ENCODE measurements at regions not wholly inside any gene's neighbourhood (a gene's known extent, or its start where the extent isn't known, plus 50 kb on each side); places are given as distances from the start of the nearest gene placed in this dataset.

GRCh38 chr10:69684020-69684980, 54.3 kb downstream of the FAM241B start:
- peaks cover 74% of the 10 kb centered on the region for H3K27me3 Mint-ChIP-seq
- no peaks in the 10 kb centered on the region for H3K36me3 Mint-ChIP-seq (ENCODE audit: insufficient read depth)
- no peak for DNase-seq (ENCODE audit: low spot score in 2 of 2)
- no peaks in the 10 kb centered on the region for H3K4me1 Mint-ChIP-seq
- no peak overlapping the region for H3K4me3 Mint-ChIP-seq
- no peak overlapping the region for H3K27ac Mint-ChIP-seq (ENCODE audit: low read depth)
- H3K9me3 Mint-ChIP-seq: no peaks in the 10 kb centered on the region
- no peak for ATAC-seq (replicated peaks; ENCODE audit: extremely low read depth, poor library complexity, severe bottlenecking)

- no peak for DNase-seq (ENCODE audit: low spot score in 2 of 2)
- Mint-ChIP-seq H3K9me3 (no peaks in the 10 kb centered on the region), H3K27me3 (peaks cover 67% of the 10 kb centered on the region), H3K4me3 (no peak overlapping the region), H3K27ac (ENCODE audit: low read depth) (no peak overlapping the region), H3K4me1 (no peaks in the 10 kb centered on the region), H3K36me3 (ENCODE audit: insufficient read depth) (no peaks in the 10 kb centered on the region)
- no peak for ATAC-seq (replicated peaks; ENCODE audit: extremely low read depth, poor library complexity, severe bottlenecking)
These were observed 54.9 kb downstream of the FAM241B start for GRCh38 chr10:69684981-69685353.

GRCh38 chr10:69685426-69685801, 55.4 kb downstream of the FAM241B start:
- DNase-seq (ENCODE audit: low spot score in 2 of 2): no peak
- Mint-ChIP-seq H3K4me1 (no peaks in the 10 kb centered on the region), H3K9me3 (no peaks in the 10 kb centered on the region), H3K36me3 (ENCODE audit: insufficient read depth) (no peaks in the 10 kb centered on the region), H3K27ac (ENCODE audit: low read depth) (no peak overlapping the region), H3K4me3 (no peak overlapping the region), H3K27me3 (peaks cover 63% of the 10 kb centered on the region)
- ATAC-seq (replicated peaks; ENCODE audit: extremely low read depth, poor library complexity, severe bottlenecking): no peak

- peaks cover 57% of the 10 kb centered on the region for H3K27me3 Mint-ChIP-seq
- no peaks in the 10 kb centered on the region for H3K9me3 Mint-ChIP-seq
- H3K36me3 Mint-ChIP-seq (ENCODE audit: insufficient read depth): no peaks in the 10 kb centered on the region
- no peak for DNase-seq (ENCODE audit: low spot score in 2 of 2)
- no peaks in the 10 kb centered on the region for H3K4me1 Mint-ChIP-seq
- ATAC-seq (replicated peaks; ENCODE audit: extremely low read depth, poor library complexity, severe bottlenecking): no peak
- no peak overlapping the region for H3K27ac Mint-ChIP-seq (ENCODE audit: low read depth)
- no peak overlapping the region for H3K4me3 Mint-ChIP-seq
These were observed 55.9 kb downstream of the FAM241B start for GRCh38 chr10:69685802-69686585.

GRCh38 chr10:69686866-69687265, 56.8 kb downstream of the FAM241B start:
- no peaks in the 10 kb centered on the region for H3K36me3 Mint-ChIP-seq (ENCODE audit: insufficient read depth)
- DNase-seq (ENCODE audit: low spot score in 2 of 2) (no peak), ATAC-seq (replicated peaks; ENCODE audit: extremely low read depth, poor library complexity, severe bottlenecking) (no peak)
- H3K27me3 Mint-ChIP-seq: peaks cover 48% of the 10 kb centered on the region
- no peak overlapping the region for H3K27ac Mint-ChIP-seq (ENCODE audit: low read depth)
- H3K4me1 Mint-ChIP-seq: no peaks in the 10 kb centered on the region
- no peaks in the 10 kb centered on the region for H3K9me3 Mint-ChIP-seq
- H3K4me3 Mint-ChIP-seq: no peak overlapping the region

- no peak overlapping the region for H3K4me3 Mint-ChIP-seq
- ATAC-seq (replicated peaks; ENCODE audit: extremely low read depth, poor library complexity, severe bottlenecking): no peak
- no peaks in the 10 kb centered on the region for H3K36me3 Mint-ChIP-seq (ENCODE audit: insufficient read depth)
- H3K27ac Mint-ChIP-seq (ENCODE audit: low read depth): no peak overlapping the region
- H3K4me1 Mint-ChIP-seq: no peaks in the 10 kb centered on the region
- no peak for DNase-seq (ENCODE audit: low spot score in 2 of 2)
- H3K27me3 Mint-ChIP-seq: peaks cover 43% of the 10 kb centered on the region
- H3K9me3 Mint-ChIP-seq: no peaks in the 10 kb centered on the region
These were observed 57.4 kb downstream of the FAM241B start for GRCh38 chr10:69687426-69687825.

- Mint-ChIP-seq H3K9me3 (no peaks in the 10 kb centered on the region), H3K4me1 (no peaks in the 10 kb centered on the region), H3K4me3 (no peak overlapping the region), H3K36me3 (ENCODE audit: insufficient read depth) (no peaks in the 10 kb centered on the region), H3K27ac (ENCODE audit: low read depth) (no peak overlapping the region), H3K27me3 (peaks cover 7% of the 10 kb centered on the region)
- DNase-seq (ENCODE audit: low spot score in 2 of 2) (no peak), ATAC-seq (replicated peaks; ENCODE audit: extremely low read depth, poor library complexity, severe bottlenecking) (no peak)
These were observed 62.2 kb downstream of the FAM241B start for GRCh38 chr10:69692267-69692666.

GRCh38 chr10:69692891-69693290, 62.8 kb downstream of the FAM241B start:
- no peaks in the 10 kb centered on the region for H3K4me1 Mint-ChIP-seq
- no peaks in the 10 kb centered on the region for H3K9me3 Mint-ChIP-seq
- peaks cover 6% of the 10 kb centered on the region for H3K27me3 Mint-ChIP-seq
- no peak for ATAC-seq (replicated peaks; ENCODE audit: extremely low read depth, poor library complexity, severe bottlenecking)
- no peak overlapping the region for H3K4me3 Mint-ChIP-seq
- H3K27ac Mint-ChIP-seq (ENCODE audit: low read depth): no peak overlapping the region
- no peaks in the 10 kb centered on the region for H3K36me3 Mint-ChIP-seq (ENCODE audit: insufficient read depth)
- DNase-seq (ENCODE audit: low spot score in 2 of 2): no peak

GRCh38 chr10:69693886-69694285, 63.8 kb downstream of the FAM241B start:
- Mint-ChIP-seq H3K27me3 (peaks cover 14% of the 10 kb centered on the region), H3K27ac (ENCODE audit: low read depth) (no peak overlapping the region), H3K36me3 (ENCODE audit: insufficient read depth) (no peaks in the 10 kb centered on the region), H3K4me1 (no peaks in the 10 kb centered on the region), H3K4me3 (no peak overlapping the region), H3K9me3 (no peaks in the 10 kb centered on the region)
- no peak for ATAC-seq (replicated peaks; ENCODE audit: extremely low read depth, poor library complexity, severe bottlenecking)
- DNase-seq (ENCODE audit: low spot score in 2 of 2): no peak

GRCh38 chr10:69696073-69696731, 66.2 kb downstream of the FAM241B start:
- no peaks in the 10 kb centered on the region for H3K4me1 Mint-ChIP-seq
- no peak overlapping the region for H3K4me3 Mint-ChIP-seq
- H3K27ac Mint-ChIP-seq (ENCODE audit: low read depth): no peak overlapping the region
- H3K9me3 Mint-ChIP-seq: no peaks in the 10 kb centered on the region
- peaks cover 32% of the 10 kb centered on the region for H3K27me3 Mint-ChIP-seq
- no peak for ATAC-seq (replicated peaks; ENCODE audit: extremely low read depth, poor library complexity, severe bottlenecking)
- DNase-seq (ENCODE audit: low spot score in 2 of 2): no peak
- no peaks in the 10 kb centered on the region for H3K36me3 Mint-ChIP-seq (ENCODE audit: insufficient read depth)

- Mint-ChIP-seq H3K27ac (ENCODE audit: low read depth) (no peak overlapping the region), H3K9me3 (no peaks in the 10 kb centered on the region), H3K36me3 (ENCODE audit: insufficient read depth) (no peaks in the 10 kb centered on the region), H3K4me1 (no peaks in the 10 kb centered on the region), H3K27me3 (peaks cover 40% of the 10 kb centered on the region), H3K4me3 (no peak overlapping the region)
- ATAC-seq (replicated peaks; ENCODE audit: extremely low read depth, poor library complexity, severe bottlenecking): no peak
- no peak for DNase-seq (ENCODE audit: low spot score in 2 of 2)
These were observed 67.0 kb downstream of the FAM241B start for GRCh38 chr10:69697006-69697405.

GRCh38 chr10:69703256-69703655, 73.2 kb downstream of the FAM241B start:
- peaks cover 85% of the 10 kb centered on the region for H3K27me3 Mint-ChIP-seq
- peaks cover 7% of the 10 kb centered on the region for H3K9me3 Mint-ChIP-seq
- DNase-seq (ENCODE audit: low spot score in 2 of 2) (no peak), ATAC-seq (replicated peaks; ENCODE audit: extremely low read depth, poor library complexity, severe bottlenecking) (no peak)
- no peaks in the 10 kb centered on the region for H3K4me1 Mint-ChIP-seq
- no peaks in the 10 kb centered on the region for H3K36me3 Mint-ChIP-seq (ENCODE audit: insufficient read depth)
- H3K4me3 Mint-ChIP-seq: no peak overlapping the region
- H3K27ac Mint-ChIP-seq (ENCODE audit: low read depth): no peak overlapping the region
